A673 (cell line): ENCODE measurements at regions not wholly inside any gene's neighbourhood (a gene's known extent, or its start where the extent isn't known, plus 50 kb on each side); places are given as distances from the start of the nearest gene placed in this dataset.

Source experiments
- BruUV-seq: library from RNA; stranded (reverse); fragments of 400-500 nt; replicated peaks from 2 replicates; lab custom pipeline; 2021; lab: Mats Ljungman, UMichigan
- CTCF ChIA-PET: fragments of 300-600 bp; sonication (Branson Sonifier 250); formaldehyde crosslinking; loops from one replicate; lab custom pipeline; 2022; ENCODE audit warnings: antibody characterized with exemption; lab: Charles Lee
- POLR2A ChIA-PET: fragments of 300-600 bp; sonication (Branson Sonifier 250); formaldehyde crosslinking; loops from one replicate; lab custom pipeline; 2022; ENCODE audit warnings: antibody characterized with exemption; ENCODE audit not compliant: low non-redundant PET; lab: Charles Lee
- DNase-seq: peaks from one replicate; pipeline ENCODE4 v3.0.0-alpha.2; 2015; ENCODE audit warnings: low spot score
- H3K27ac ChIP-seq: fragments of 200-600 bp; sonication (generic); 2 replicates; pipeline ENCODE4 v1.5.1; 2016; ENCODE audit warnings: mixed run types, low read depth, mild to moderate bottlenecking, mixed read lengths, antibody characterized with exemption, low read length; ENCODE audit not compliant: poor library complexity, severe bottlenecking
- H3K27me3 ChIP-seq: fragments of 200-600 bp; sonication (generic); replicated peaks from 2 replicates; pipeline ENCODE4 v1.6.1; 2017; ENCODE audit warnings: mixed run types, low read depth, mild to moderate bottlenecking, mixed read lengths, antibody characterized with exemption, low read length; ENCODE audit not compliant: insufficient read depth, poor library complexity
- H3K36me3 ChIP-seq: fragments of 200-600 bp; sonication (generic); 2 replicates; pipeline ENCODE4 v1.6.1; 2016; ENCODE audit warnings: mixed run types, mild to moderate bottlenecking, mixed read lengths, antibody characterized with exemption, low read length; ENCODE audit not compliant: insufficient read depth, poor library complexity, severe bottlenecking
- H3K4me1 ChIP-seq: fragments of 200-600 bp; sonication (generic); 2 replicates; pipeline ENCODE4 v1.6.1; 2017; ENCODE audit warnings: mixed run types, mild to moderate bottlenecking, mixed read lengths, antibody characterized with exemption, low read length; ENCODE audit not compliant: insufficient read depth, poor library complexity, severe bottlenecking
- H3K4me3 ChIP-seq: fragments of 200-600 bp; sonication (generic); 2 replicates; pipeline ENCODE4 v1.5.1; 2016; ENCODE audit warnings: low read depth, mixed run types, mild to moderate bottlenecking, mixed read lengths, low read length; ENCODE audit not compliant: poor library complexity, severe bottlenecking
- H3K9me3 ChIP-seq: fragments of 200-600 bp; sonication (generic); 2 replicates; pipeline ENCODE4 v1.6.1; 2016; ENCODE audit warnings: mixed run types, low read depth, mild to moderate bottlenecking, mixed read lengths, antibody characterized with exemption, low read length; ENCODE audit not compliant: poor library complexity, severe bottlenecking
- EZH2 ChIP-seq: fragments of 200-600 bp; sonication (generic); IDR thresholded peaks from 2 replicates; pipeline ENCODE4 v1.6.1; 2017; ENCODE audit warnings: borderline replicate concordance, low read depth, mild to moderate bottlenecking, mixed read lengths, antibody characterized with exemption, low read length; ENCODE audit not compliant: poor library complexity, severe bottlenecking
- intact Hi-C: fragments of 100-400 bp; cut with micrococcal nuclease; formaldehyde crosslinking; loops from one replicate; pipeline ENCODE4 v1.10.0; 2022; ENCODE audit not compliant: unreplicated experiment
- TF ChIP-seq, protein P1 (sequence below): fragments of 300-800, 200-600 bp; sonication (generic); conservative IDR thresholded peaks from 2 replicates; pipeline ENCODE4 v1.5.1; 2017; ENCODE audit warnings: low read depth, mild to moderate bottlenecking, antibody characterized with exemption, low read length, moderate library complexity, mixed read lengths

- H3K4me3 ChIP-seq = no peak overlapping the region
- H3K9me3 ChIP-seq = no peaks in the 10 kb centered on the region
- H3K4me1 ChIP-seq = no peaks in the 10 kb centered on the region
- no TSS peak for BruUV-seq
- H3K36me3 ChIP-seq = no peaks in the 10 kb centered on the region
- CTCF ChIA-PET = no interaction called here
- TF ChIP-seq, protein P1, sequence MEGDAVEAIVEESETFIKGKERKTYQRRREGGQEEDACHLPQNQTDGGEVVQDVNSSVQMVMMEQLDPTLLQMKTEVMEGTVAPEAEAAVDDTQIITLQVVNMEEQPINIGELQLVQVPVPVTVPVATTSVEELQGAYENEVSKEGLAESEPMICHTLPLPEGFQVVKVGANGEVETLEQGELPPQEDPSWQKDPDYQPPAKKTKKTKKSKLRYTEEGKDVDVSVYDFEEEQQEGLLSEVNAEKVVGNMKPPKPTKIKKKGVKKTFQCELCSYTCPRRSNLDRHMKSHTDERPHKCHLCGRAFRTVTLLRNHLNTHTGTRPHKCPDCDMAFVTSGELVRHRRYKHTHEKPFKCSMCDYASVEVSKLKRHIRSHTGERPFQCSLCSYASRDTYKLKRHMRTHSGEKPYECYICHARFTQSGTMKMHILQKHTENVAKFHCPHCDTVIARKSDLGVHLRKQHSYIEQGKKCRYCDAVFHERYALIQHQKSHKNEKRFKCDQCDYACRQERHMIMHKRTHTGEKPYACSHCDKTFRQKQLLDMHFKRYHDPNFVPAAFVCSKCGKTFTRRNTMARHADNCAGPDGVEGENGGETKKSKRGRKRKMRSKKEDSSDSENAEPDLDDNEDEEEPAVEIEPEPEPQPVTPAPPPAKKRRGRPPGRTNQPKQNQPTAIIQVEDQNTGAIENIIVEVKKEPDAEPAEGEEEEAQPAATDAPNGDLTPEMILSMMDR = no peak
- TF ChIP-seq EZH2 = no peak
- intact Hi-C loops = no loop called here
- no peak overlapping the region for H3K27ac ChIP-seq
- no peaks in the 10 kb centered on the region for H3K27me3 ChIP-seq
- no peak for DNase-seq
- POLR2A ChIA-PET = no interaction called here
Measured at GRCh38 chr1:193416226-193417024, 230.0 kb upstream of the B3GALT2 start.

GRCh38 chr1:193415256-193415655, 228.8 kb upstream of the B3GALT2 start:
- DNase-seq = no peak
- TF ChIP-seq EZH2 = no peak
- TF ChIP-seq, protein P1 = no peak
- Histone ChIP-seq H3K4me1 (no peaks in the 10 kb centered on the region), H3K36me3 (no peaks in the 10 kb centered on the region), H3K4me3 (no peak overlapping the region), H3K27me3 (no peaks in the 10 kb centered on the region), H3K9me3 (no peaks in the 10 kb centered on the region), H3K27ac (no peak overlapping the region)
- POLR2A ChIA-PET = no interaction called here
- intact Hi-C loops = no loop called here
- CTCF ChIA-PET = no interaction called here
- no TSS peak for BruUV-seq

GRCh38 chr1:193413376-193413775, 227.0 kb upstream of the B3GALT2 start:
- Histone ChIP-seq H3K27ac (no peak overlapping the region), H3K9me3 (no peaks in the 10 kb centered on the region), H3K4me1 (no peaks in the 10 kb centered on the region), H3K27me3 (no peaks in the 10 kb centered on the region), H3K36me3 (no peaks in the 10 kb centered on the region), H3K4me3 (no peak overlapping the region)
- ChIA-PET POLR2A (no interaction called here), CTCF (no interaction called here)
- intact Hi-C loops = no loop called here
- BruUV-seq = no TSS peak
- TF ChIP-seq, protein P1 = no peak
- no peak for TF ChIP-seq EZH2
- DNase-seq = no peak
